Esophagus muscularis mucosa (tissue), 4 donors: ENCODE measurements at regions not wholly inside any gene's neighbourhood (a gene's known extent, or its start where the extent isn't known, plus 50 kb on each side); places are given as distances from the start of the nearest gene placed in this dataset.

Experiments used
- DNase-seq: peaks from one replicate; pipeline ENCODE4 v3.0.0-alpha.2; 2017; ENCODE audit errors: extremely low spot score
- H3K27ac ChIP-seq, 4 donors: fragments of 200-600 bp; sonication (generic); replicated peaks in 1 of 4; 1 replicate in 3 of 4; 2 replicates in 1 of 4; pipeline ENCODE4 v1.5.1; 2016 to 2019; ENCODE audit warnings: mild to moderate bottlenecking in 1 of 4
- H3K27me3 ChIP-seq, 4 donors: fragments of 200-600 bp; sonication (generic); one replicate each; pipeline versions ENCODE4 v1.5.1 to v1.6.0; 2016 to 2019
- H3K36me3 ChIP-seq, 4 donors: fragments of 200-600 bp; sonication (generic); one replicate each; pipeline ENCODE4 v1.5.1; 2016 to 2019
- H3K4me1 ChIP-seq, 4 donors: fragments of 200-600 bp; sonication (generic); one replicate each; pipeline ENCODE4 v1.5.1; 2016 to 2019
- H3K4me3 ChIP-seq, 4 donors: fragments of 200-600 bp; sonication (generic); 1 replicate in 2 of 4; 2 replicates in 2 of 4; pipeline ENCODE4 v1.5.1; 2016 to 2019; ENCODE audit warnings: mild to moderate bottlenecking in 4 of 4, moderate library complexity in 1 of 4
- H3K9me3 ChIP-seq, 4 donors: fragments of 200-600 bp; sonication (generic); 1 replicate in 3 of 4; 2 replicates in 1 of 4; pipeline ENCODE4 v1.5.1; 2016 to 2019
- CTCF ChIP-seq, 3 experiments: fragments of 200-600 bp in 2 of 3; fragments of 450-650 bp in 1 of 3; sonication (generic) in 2 of 3; IDR thresholded peaks; one replicate each; pipeline ENCODE4 v1.5.1; 2017 to 2019; ENCODE audit warnings: antibody characterized with exemption in 3 of 3, mild to moderate bottlenecking in 2 of 3, moderate library complexity in 1 of 3
- EP300 ChIP-seq: sonication (generic); formaldehyde crosslinking; IDR thresholded peaks from one replicate; pipeline ENCODE4 v1.6.1; 2017; ENCODE audit warnings: antibody characterized with exemption
- POLR2A ChIP-seq: fragments of 450-650 bp; IDR thresholded peaks from one replicate; pipeline ENCODE4 v1.6.1; 2017; ENCODE audit warnings: antibody characterized with exemption, moderate library complexity, mild to moderate bottlenecking, low read depth
- POLR2AphosphoS5 ChIP-seq, 2 donors: sonication (generic); formaldehyde crosslinking; IDR thresholded peaks; one replicate each; pipeline ENCODE4 v1.6.1; 2017; ENCODE audit warnings: antibody characterized with exemption in 2 of 2
- WGBS: methylation state at CpG from one replicate; pipeline ENCODE4 v1.1.5; 2018; 5-methylcytosine and 5-hydroxymethylcytosine counted together
- intact Hi-C: fragments of 100-400 bp; cut with DNase I; formaldehyde crosslinking; loops from one replicate; pipeline ENCODE4 v1.15.1; 2023

GRCh38 chr5:6831678-6832671 lies 118.7 kb downstream of the TENT4A start:
- TF ChIP-seq POLR2AphosphoS5 (IDR thresholded peaks at IDR 0.05): no peak
- TF ChIP-seq CTCF (IDR thresholded peaks at IDR 0.05): no peak
- no peak for TF ChIP-seq EP300
- TF ChIP-seq POLR2A: no peak
- Histone ChIP-seq H3K4me1 (peaks cover 7 to 13% (median 7%) of the 10 kb centered on the region in 4 donors), H3K27ac (no peak overlapping the region), H3K4me3 (no peak overlapping the region), H3K36me3 (no peaks in the 10 kb centered on the region), H3K27me3 (peaks cover 0 to 4% (median 0%) of the 10 kb centered on the region in 4 donors), H3K9me3 (no peaks in the 10 kb centered on the region)
- no peak for DNase-seq
- intact Hi-C loops: no loop called here
- 77% methylated on average over 7 of the region's 7 CpGs for WGBS

GRCh38 chr5:6832994-6833393 lies 119.8 kb downstream of the TENT4A start:
- 6% methylated on average over 2 of the region's 2 CpGs for WGBS
- Histone ChIP-seq H3K9me3 (no peaks in the 10 kb centered on the region), H3K36me3 (no peaks in the 10 kb centered on the region), H3K4me3 (no peak overlapping the region), H3K27ac (no peak overlapping the region), H3K27me3 (no peaks in the 10 kb centered on the region), H3K4me1 (peaks cover 7 to 13% (median 7%) of the 10 kb centered on the region in 4 donors)
- TF ChIP-seq POLR2A: no peak
- no peak for TF ChIP-seq EP300
- TF ChIP-seq POLR2AphosphoS5 (IDR thresholded peaks at IDR 0.05): no peak
- no peak for TF ChIP-seq CTCF (IDR thresholded peaks at IDR 0.05)
- intact Hi-C loops: no loop called here
- no peak for DNase-seq

- Histone ChIP-seq H3K27ac (no peak overlapping the region), H3K9me3 (no peaks in the 10 kb centered on the region), H3K36me3 (no peaks in the 10 kb centered on the region), H3K27me3 (no peaks in the 10 kb centered on the region), H3K4me3 (no peak overlapping the region), H3K4me1 (peaks cover 7 to 13% (median 7%) of the 10 kb centered on the region in 4 donors)
- DNase-seq: no peak
- intact Hi-C loops: no loop called here
- TF ChIP-seq POLR2AphosphoS5 (IDR thresholded peaks at IDR 0.05): no peak
- TF ChIP-seq CTCF (IDR thresholded peaks at IDR 0.05): no peak
- no peak for TF ChIP-seq POLR2A
- no peak for TF ChIP-seq EP300
- WGBS: 88% methylated on average over 1 of the region's 1 CpG
These were observed 120.2 kb downstream of the TENT4A start for GRCh38 chr5:6833406-6833805.

GRCh38 chr5:6837095-6837494 lies 123.9 kb downstream of the TENT4A start:
- H3K4me3 ChIP-seq: no peak overlapping the region
- H3K27me3 ChIP-seq: peaks cover 0 to 5% (median 0%) of the 10 kb centered on the region in 4 donors
- no peaks in the 10 kb centered on the region for H3K36me3 ChIP-seq
- H3K27ac ChIP-seq: no peak overlapping the region
- 100% methylated on average over 2 of the region's 2 CpGs for WGBS
- H3K9me3 ChIP-seq: no peaks in the 10 kb centered on the region
- H3K4me1 ChIP-seq: peaks cover 7 to 13% (median 7%) of the 10 kb centered on the region in 4 donors
- intact Hi-C loops: no loop called here
- no peak for TF ChIP-seq POLR2AphosphoS5 (IDR thresholded peaks at IDR 0.05)
- DNase-seq: no peak

GRCh38 chr5:6837519-6838110 lies 124.4 kb downstream of the TENT4A start:
- H3K4me1 ChIP-seq: peaks cover 7 to 10% (median 7%) of the 10 kb centered on the region in 4 donors
- H3K27ac ChIP-seq: no peak overlapping the region
- DNase-seq: no peak
- H3K9me3 ChIP-seq: no peaks in the 10 kb centered on the region
- intact Hi-C loops: no loop called here
- no peak overlapping the region for H3K4me3 ChIP-seq
- H3K36me3 ChIP-seq: no peaks in the 10 kb centered on the region
- peak; percentile 12 to 43 (median 18) for TF ChIP-seq CTCF (IDR thresholded peaks at IDR 0.05)
- no peak for TF ChIP-seq EP300
- H3K27me3 ChIP-seq: peaks cover 0 to 5% (median 0%) of the 10 kb centered on the region in 4 donors
- 60% methylated on average over 9 of the region's 9 CpGs for WGBS
